ENCODE measurements at regions not wholly inside any gene's neighbourhood (a gene's known extent, or its start where the extent isn't known, plus 50 kb on each side); places are given as distances from the start of the nearest gene placed in this dataset.
"Not testable (repeated sequence)": the region's sequence is repeated elsewhere in the genome, so short reads cannot be mapped to it uniquely, and the experiment has no call there.

DNA sequence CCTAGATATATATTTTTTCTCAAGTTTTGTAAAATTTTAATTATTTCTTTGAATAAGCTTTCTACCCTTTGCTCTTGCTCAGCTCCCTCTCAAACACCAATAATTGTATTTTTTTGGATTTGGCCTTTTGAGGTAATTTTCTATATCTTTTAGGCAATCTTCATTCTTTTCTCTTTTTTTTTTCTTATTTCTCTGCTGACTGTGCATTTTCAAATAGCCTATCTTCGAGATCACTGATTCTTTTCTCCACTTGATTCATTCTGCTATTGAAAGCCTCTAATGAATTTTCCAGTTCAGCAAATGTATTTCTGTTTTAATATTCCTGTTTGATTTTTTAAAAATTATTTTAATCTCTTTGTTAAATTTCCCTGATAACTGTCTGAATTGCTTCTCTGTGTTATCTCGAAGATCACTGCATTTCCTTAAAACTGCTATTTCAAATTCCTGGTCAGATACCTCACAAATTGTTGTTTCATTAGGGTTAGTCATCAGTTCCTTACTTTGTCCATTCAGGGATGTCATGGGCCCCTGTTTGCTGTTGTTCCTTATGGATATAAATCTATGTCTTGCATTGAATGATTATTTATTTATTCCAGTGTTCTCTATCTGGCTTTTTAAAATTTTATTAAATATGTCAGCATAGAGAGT, 100.1 kb upstream of the UNC5B start:
- no peaks in the 10 kb centered on the region for H3K4me1 Mint-ChIP-seq
- DNase-seq (ENCODE audit: low spot score in 2 of 2, unreplicated experiment in 2 of 2): no peak
- H3K27ac Mint-ChIP-seq: no peak overlapping the region
- H3K36me3 Mint-ChIP-seq: no peaks in the 10 kb centered on the region
- peaks cover 48% of the 10 kb centered on the region for H3K9me3 Mint-ChIP-seq
- TF ChIP-seq, protein P1, sequence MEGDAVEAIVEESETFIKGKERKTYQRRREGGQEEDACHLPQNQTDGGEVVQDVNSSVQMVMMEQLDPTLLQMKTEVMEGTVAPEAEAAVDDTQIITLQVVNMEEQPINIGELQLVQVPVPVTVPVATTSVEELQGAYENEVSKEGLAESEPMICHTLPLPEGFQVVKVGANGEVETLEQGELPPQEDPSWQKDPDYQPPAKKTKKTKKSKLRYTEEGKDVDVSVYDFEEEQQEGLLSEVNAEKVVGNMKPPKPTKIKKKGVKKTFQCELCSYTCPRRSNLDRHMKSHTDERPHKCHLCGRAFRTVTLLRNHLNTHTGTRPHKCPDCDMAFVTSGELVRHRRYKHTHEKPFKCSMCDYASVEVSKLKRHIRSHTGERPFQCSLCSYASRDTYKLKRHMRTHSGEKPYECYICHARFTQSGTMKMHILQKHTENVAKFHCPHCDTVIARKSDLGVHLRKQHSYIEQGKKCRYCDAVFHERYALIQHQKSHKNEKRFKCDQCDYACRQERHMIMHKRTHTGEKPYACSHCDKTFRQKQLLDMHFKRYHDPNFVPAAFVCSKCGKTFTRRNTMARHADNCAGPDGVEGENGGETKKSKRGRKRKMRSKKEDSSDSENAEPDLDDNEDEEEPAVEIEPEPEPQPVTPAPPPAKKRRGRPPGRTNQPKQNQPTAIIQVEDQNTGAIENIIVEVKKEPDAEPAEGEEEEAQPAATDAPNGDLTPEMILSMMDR (IDR thresholded peaks at IDR 0.05; ENCODE audit: unreplicated experiment): no peak
- peaks cover 36% of the 10 kb centered on the region for H3K27me3 Mint-ChIP-seq (ENCODE audit: low read depth)
- no peak overlapping the region for H3K4me3 Mint-ChIP-seq

DNA sequence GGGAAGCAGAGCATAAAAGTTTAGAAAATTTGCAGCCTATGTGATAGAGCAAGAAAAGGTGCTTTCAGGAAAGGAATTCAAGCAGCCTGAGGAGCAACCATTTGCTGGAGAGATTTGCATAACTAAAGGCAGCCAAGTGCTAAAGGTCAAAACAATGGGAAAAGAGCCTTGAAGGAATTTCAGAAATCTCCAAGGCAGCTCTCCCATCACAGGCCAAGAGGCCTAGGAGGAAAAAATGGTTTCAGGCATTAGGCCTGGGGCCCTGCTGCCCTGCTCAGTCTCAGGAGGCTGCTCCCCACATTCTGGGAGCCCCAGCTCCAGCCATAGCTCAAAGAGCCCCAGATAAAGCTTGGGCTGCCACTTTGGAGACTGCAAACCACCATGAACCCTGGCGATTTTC, 95.9 kb upstream of the UNC5B start:
- Mint-ChIP-seq H3K27ac (no peak overlapping the region), H3K27me3 (ENCODE audit: low read depth) (peaks cover 18% of the 10 kb centered on the region), H3K36me3 (no peaks in the 10 kb centered on the region), H3K4me3 (no peak overlapping the region), H3K9me3 (peaks cover 69% of the 10 kb centered on the region), H3K4me1 (no peaks in the 10 kb centered on the region)
- no peak for DNase-seq (ENCODE audit: low spot score in 2 of 2, unreplicated experiment in 2 of 2)
- TF ChIP-seq, protein P1 (IDR thresholded peaks at IDR 0.05; ENCODE audit: unreplicated experiment): no peak

DNA sequence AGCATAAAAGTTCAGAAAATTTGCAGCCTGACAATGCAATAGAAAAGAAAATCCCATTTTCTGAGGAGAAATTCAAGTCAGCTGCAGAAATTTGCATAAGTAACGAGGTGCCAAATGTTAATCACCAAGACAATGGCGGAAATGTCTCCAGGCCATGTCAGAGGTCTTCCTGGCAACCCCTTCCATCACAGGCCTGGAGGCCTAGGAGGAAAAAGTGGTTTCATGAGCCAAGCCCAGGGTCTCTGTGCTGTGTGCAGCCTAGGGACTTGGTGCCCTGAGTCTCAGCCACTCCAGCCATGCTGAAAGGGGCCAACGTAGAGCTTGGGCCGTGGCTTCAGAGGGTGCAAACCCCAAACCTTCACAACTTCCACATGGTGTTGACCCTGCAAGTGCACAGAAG, 94.8 kb upstream of the UNC5B start:
- Mint-ChIP-seq H3K27me3 (ENCODE audit: low read depth) (peaks cover 27% of the 10 kb centered on the region), H3K9me3 (peaks cover 65% of the 10 kb centered on the region)
- H3K36me3 Mint-ChIP-seq; H3K4me1 Mint-ChIP-seq; H3K27ac Mint-ChIP-seq; H3K4me3 Mint-ChIP-seq; DNase-seq (ENCODE audit: low spot score in 2 of 2, unreplicated experiment in 2 of 2): not testable (repeated sequence)

DNA sequence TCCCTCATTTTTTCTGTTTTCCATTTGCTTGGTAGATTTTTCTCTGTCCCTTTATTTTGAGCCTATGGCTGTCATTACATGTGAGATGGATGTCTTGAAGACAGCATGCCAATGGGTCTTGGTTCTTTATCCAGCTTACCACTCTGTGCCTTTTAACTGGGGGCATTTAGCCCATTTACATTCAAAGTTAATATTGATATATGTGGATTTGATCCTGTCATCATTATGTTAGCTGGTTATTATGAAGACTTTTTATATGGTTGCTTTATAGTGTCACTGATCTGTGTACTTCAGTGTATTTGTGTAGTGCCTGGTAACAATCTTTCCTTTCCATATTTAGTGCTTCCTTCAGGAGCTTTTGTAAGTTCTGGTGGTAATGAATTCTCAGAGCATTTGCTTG, 89.3 kb upstream of the UNC5B start:
- TF ChIP-seq, protein P1 (IDR thresholded peaks at IDR 0.05; ENCODE audit: unreplicated experiment): no peak
- H3K4me1 Mint-ChIP-seq: peaks cover 12% of the 10 kb centered on the region
- no peak overlapping the region for H3K4me3 Mint-ChIP-seq
- no peak overlapping the region for H3K27ac Mint-ChIP-seq
- DNase-seq (ENCODE audit: low spot score in 2 of 2, unreplicated experiment in 2 of 2): no peak
- peaks cover 38% of the 10 kb centered on the region for H3K9me3 Mint-ChIP-seq
- H3K36me3 Mint-ChIP-seq: no peaks in the 10 kb centered on the region
- H3K27me3 Mint-ChIP-seq (ENCODE audit: low read depth): peaks cover 41% of the 10 kb centered on the region

DNA sequence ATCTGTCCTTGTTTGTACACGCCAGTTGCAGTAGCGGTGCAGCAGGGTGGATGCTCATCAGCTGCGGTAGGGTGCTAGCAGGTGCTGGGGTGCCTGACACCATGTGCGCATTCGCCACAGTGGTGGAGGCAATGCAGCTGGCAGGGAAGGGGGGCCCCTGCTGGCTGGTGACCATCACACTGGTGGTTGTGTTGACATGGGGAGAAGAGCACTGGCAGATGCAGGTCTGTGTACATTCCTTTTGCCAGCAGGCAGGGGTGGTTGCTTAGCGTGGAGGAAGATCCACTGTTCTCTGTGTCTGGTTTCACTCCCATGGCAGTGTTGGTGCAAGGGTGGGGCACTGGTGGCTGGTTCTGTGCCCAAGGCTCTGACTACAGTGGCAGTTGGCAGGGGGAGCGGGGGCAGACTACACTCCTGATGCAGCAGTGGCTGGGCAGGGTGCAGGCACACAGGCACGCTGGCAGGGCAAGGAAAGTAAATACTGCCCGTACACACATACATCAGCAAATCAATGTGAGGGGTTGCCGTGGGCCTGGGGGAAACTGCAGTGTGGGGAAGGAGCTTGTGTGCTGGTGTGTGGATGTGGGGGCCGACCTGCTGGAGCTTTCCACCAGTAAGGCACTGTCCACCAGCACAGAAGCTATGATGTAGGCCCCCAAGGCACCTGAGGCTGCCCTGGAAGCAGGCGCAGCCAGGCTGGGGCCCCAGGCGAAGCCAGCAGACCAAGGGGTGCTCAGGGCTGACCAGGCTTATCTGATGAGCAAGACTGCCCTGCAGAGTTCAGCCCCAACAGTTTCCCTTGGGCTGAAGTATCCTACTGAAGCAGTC, 87.2 kb upstream of the UNC5B start:
- Mint-ChIP-seq H3K4me3 (no peak overlapping the region), H3K27me3 (ENCODE audit: low read depth) (peaks cover 39% of the 10 kb centered on the region), H3K4me1 (peaks cover 20% of the 10 kb centered on the region), H3K27ac (no peak overlapping the region), H3K36me3 (no peaks in the 10 kb centered on the region), H3K9me3 (peaks cover 21% of the 10 kb centered on the region)
- no peak for DNase-seq (ENCODE audit: low spot score in 2 of 2, unreplicated experiment in 2 of 2)
- TF ChIP-seq, protein P1 (IDR thresholded peaks at IDR 0.05; ENCODE audit: unreplicated experiment): no peak

DNA sequence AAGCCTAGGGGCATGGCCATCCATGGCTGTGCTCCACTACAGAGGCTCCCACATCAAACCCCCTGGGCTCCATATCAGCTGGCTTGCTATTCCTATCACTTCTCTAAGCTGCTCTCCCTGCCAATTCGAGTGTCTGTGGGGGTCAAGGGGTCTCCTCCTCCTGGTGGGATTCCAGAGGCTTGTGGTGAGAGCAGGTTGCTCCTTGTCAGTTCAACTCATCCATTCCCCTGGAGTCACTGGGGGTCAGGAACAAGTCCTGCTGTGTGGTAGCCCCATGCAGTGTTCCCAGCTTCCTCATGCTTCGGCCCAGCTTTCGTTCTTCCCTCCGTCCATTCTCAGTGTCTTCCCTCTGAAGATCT, 86.6 kb upstream of the UNC5B start:
- no peak for DNase-seq (ENCODE audit: low spot score in 2 of 2, unreplicated experiment in 2 of 2)
- H3K27ac Mint-ChIP-seq: no peak overlapping the region
- no peaks in the 10 kb centered on the region for H3K36me3 Mint-ChIP-seq
- peaks cover 16% of the 10 kb centered on the region for H3K9me3 Mint-ChIP-seq
- peaks cover 20% of the 10 kb centered on the region for H3K4me1 Mint-ChIP-seq
- peaks cover 39% of the 10 kb centered on the region for H3K27me3 Mint-ChIP-seq (ENCODE audit: low read depth)
- TF ChIP-seq, protein P1 (IDR thresholded peaks at IDR 0.05; ENCODE audit: unreplicated experiment): no peak
- no peak overlapping the region for H3K4me3 Mint-ChIP-seq

Measured in mesothelial cell of epicardium (in vitro differentiated cells).